ENCODE measurements at regions not wholly inside any gene's neighbourhood (a gene's known extent, or its start where the extent isn't known, plus 50 kb on each side); places are given as distances from the start of the nearest gene placed in this dataset.

DNA sequence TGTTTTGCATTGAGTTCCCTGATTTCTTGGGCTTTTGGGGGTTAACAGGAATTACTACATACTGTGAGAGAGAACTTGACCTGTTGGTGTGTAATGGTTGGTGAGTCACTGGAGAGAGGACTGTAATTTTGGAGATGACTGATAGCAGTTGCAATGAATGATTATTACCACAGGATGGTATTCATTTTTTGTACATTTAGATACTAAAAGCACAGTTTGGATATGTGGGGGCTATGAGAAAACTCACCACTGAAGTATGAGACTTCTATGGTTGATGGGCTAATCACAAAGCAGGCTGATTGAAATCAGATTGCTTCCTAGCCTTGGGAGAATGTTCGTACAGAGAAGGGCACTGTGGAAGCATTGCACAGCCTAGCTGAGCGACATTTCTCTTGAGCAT is 1571.3 kb upstream of the PRMT6 start:
- TF ChIP-seq, protein P1, sequence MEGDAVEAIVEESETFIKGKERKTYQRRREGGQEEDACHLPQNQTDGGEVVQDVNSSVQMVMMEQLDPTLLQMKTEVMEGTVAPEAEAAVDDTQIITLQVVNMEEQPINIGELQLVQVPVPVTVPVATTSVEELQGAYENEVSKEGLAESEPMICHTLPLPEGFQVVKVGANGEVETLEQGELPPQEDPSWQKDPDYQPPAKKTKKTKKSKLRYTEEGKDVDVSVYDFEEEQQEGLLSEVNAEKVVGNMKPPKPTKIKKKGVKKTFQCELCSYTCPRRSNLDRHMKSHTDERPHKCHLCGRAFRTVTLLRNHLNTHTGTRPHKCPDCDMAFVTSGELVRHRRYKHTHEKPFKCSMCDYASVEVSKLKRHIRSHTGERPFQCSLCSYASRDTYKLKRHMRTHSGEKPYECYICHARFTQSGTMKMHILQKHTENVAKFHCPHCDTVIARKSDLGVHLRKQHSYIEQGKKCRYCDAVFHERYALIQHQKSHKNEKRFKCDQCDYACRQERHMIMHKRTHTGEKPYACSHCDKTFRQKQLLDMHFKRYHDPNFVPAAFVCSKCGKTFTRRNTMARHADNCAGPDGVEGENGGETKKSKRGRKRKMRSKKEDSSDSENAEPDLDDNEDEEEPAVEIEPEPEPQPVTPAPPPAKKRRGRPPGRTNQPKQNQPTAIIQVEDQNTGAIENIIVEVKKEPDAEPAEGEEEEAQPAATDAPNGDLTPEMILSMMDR (IDR thresholded peaks at IDR 0.05; ENCODE audit: borderline replicate concordance, extremely low read depth, low read length, poor library complexity, severe bottlenecking), result no peak
- TF ChIP-seq EZH2 (IDR thresholded peaks at IDR 0.05; ENCODE audit: borderline replicate concordance, low read depth, low read length, severe bottlenecking), result no peak
